Gastrocnemius medialis (tissue), 4 donors: ENCODE measurements at regions not wholly inside any gene's neighbourhood (a gene's known extent, or its start where the extent isn't known, plus 50 kb on each side); places are given as distances from the start of the nearest gene placed in this dataset.

ENCODE experiments used
- POLR2A ChIP-seq, 2 donors: fragments of 450-650 bp; IDR thresholded peaks; one replicate each; pipeline ENCODE4 v1.6.1; 2017; ENCODE audit warnings: antibody characterized with exemption in 2 of 2, mild to moderate bottlenecking in 2 of 2, moderate library complexity in 2 of 2
- TF ChIP-seq, protein P1 (sequence below), 5 experiments: fragments of 450-650 bp in 3 of 5; fragments of 200-600 bp in 2 of 5; sonication (generic) in 2 of 5; IDR thresholded peaks in 4 of 5; conservative IDR thresholded peaks in 1 of 5; 1 replicate in 4 of 5; 2 replicates in 1 of 5; pipeline ENCODE4 v1.5.1; 2016 to 2019; ENCODE audit warnings: antibody characterized with exemption in 5 of 5, mild to moderate bottlenecking in 3 of 5, moderate library complexity in 3 of 5

GRCh38 chr11:25925359-25925758 lies 406.6 kb upstream of the ANO3 start:
- TF ChIP-seq, protein P1, sequence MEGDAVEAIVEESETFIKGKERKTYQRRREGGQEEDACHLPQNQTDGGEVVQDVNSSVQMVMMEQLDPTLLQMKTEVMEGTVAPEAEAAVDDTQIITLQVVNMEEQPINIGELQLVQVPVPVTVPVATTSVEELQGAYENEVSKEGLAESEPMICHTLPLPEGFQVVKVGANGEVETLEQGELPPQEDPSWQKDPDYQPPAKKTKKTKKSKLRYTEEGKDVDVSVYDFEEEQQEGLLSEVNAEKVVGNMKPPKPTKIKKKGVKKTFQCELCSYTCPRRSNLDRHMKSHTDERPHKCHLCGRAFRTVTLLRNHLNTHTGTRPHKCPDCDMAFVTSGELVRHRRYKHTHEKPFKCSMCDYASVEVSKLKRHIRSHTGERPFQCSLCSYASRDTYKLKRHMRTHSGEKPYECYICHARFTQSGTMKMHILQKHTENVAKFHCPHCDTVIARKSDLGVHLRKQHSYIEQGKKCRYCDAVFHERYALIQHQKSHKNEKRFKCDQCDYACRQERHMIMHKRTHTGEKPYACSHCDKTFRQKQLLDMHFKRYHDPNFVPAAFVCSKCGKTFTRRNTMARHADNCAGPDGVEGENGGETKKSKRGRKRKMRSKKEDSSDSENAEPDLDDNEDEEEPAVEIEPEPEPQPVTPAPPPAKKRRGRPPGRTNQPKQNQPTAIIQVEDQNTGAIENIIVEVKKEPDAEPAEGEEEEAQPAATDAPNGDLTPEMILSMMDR (IDR thresholded peaks at IDR 0.05 in 4 of 5, conservative IDR thresholded peaks at IDR 0.05 in 1 of 5), result no peak
- TF ChIP-seq POLR2A (IDR thresholded peaks at IDR 0.05), result no peak
